H1 (cell line): ENCODE measurements at regions not wholly inside any gene's neighbourhood (a gene's known extent, or its start where the extent isn't known, plus 50 kb on each side); places are given as distances from the start of the nearest gene placed in this dataset.

ENCODE experiments used
- CEBPB ChIP-seq: IDR thresholded peaks from 2 replicates; pipeline ENCODE4 v1.6.1; 2012; ENCODE audit warnings: low read depth, low read length
- KDM1A ChIP-seq: fragments of 200-600, 300-600 bp; sonication (generic); IDR thresholded peaks from 2 replicates; pipeline ENCODE4 v1.7.1; 2016; ENCODE audit warnings: mild to moderate bottlenecking, low read length, borderline replicate concordance
- PHF8 ChIP-seq: fragments of 200-600 bp; sonication (generic); conservative IDR thresholded peaks from 2 replicates; pipeline ENCODE4 v1.7.1; 2012; ENCODE audit warnings: low read depth, mild to moderate bottlenecking, inconsistent platforms, low read length, moderate library complexity
- POLR2AphosphoS5 ChIP-seq: IDR thresholded peaks from 2 replicates; pipeline ENCODE4 v1.6.1; 2011; ENCODE audit warnings: low read depth, low read length
- RBBP5 ChIP-seq: IDR thresholded peaks from 2 replicates; pipeline ENCODE4 v1.7.1; 2012; ENCODE audit warnings: low read depth, mild to moderate bottlenecking, inconsistent platforms, low read length, moderate library complexity, borderline replicate concordance
- RNF2 ChIP-seq: fragments of 200-900, 300-1000 bp; sonication (generic); IDR thresholded peaks from 2 replicates; pipeline ENCODE4 v1.7.1; 2016; ENCODE audit warnings: borderline replicate concordance, low read depth, mild to moderate bottlenecking, antibody characterized with exemption, low read length; ENCODE audit not compliant: poor library complexity, severe bottlenecking; ENCODE audit errors: missing control alignments
- SIX5 ChIP-seq: IDR thresholded peaks from 2 replicates; pipeline ENCODE4 v1.6.1; 2011; ENCODE audit warnings: mild to moderate bottlenecking, low read depth, low read length
- SP4 ChIP-seq: IDR thresholded peaks from 2 replicates; pipeline ENCODE4 v1.6.1; 2012; ENCODE audit warnings: low read length, inconsistent platforms
- TF ChIP-seq, protein P1 (sequence below): fragments of 300-600 bp; sonication (generic); IDR thresholded peaks from 2 replicates; pipeline ENCODE4 v1.7.1; 2012; ENCODE audit warnings: low read length, moderate library complexity, mild to moderate bottlenecking, inconsistent platforms; ENCODE audit not compliant: insufficient replicate concordance

DNA sequence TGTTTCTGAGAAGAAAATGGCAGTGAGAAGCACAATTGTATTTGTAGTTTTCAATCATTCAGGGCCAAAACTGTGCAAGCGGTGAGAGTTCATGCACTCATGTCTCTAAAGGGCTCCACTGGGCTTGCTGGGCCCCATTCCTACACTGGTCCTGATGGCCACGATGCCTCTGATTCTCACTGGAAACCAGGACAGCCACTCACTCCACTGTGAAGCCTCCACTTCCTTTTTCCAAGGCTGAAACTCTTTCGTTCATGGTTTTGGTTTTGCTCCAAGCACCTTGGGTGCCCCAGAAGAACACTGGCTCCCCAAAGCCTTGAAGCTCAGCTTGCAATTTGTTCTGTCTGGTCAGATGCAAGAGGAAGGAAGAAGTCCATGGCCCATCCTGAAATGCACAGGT lies 390.0 kb upstream of the MKI67 start (continued):
- TF ChIP-seq, protein P1, sequence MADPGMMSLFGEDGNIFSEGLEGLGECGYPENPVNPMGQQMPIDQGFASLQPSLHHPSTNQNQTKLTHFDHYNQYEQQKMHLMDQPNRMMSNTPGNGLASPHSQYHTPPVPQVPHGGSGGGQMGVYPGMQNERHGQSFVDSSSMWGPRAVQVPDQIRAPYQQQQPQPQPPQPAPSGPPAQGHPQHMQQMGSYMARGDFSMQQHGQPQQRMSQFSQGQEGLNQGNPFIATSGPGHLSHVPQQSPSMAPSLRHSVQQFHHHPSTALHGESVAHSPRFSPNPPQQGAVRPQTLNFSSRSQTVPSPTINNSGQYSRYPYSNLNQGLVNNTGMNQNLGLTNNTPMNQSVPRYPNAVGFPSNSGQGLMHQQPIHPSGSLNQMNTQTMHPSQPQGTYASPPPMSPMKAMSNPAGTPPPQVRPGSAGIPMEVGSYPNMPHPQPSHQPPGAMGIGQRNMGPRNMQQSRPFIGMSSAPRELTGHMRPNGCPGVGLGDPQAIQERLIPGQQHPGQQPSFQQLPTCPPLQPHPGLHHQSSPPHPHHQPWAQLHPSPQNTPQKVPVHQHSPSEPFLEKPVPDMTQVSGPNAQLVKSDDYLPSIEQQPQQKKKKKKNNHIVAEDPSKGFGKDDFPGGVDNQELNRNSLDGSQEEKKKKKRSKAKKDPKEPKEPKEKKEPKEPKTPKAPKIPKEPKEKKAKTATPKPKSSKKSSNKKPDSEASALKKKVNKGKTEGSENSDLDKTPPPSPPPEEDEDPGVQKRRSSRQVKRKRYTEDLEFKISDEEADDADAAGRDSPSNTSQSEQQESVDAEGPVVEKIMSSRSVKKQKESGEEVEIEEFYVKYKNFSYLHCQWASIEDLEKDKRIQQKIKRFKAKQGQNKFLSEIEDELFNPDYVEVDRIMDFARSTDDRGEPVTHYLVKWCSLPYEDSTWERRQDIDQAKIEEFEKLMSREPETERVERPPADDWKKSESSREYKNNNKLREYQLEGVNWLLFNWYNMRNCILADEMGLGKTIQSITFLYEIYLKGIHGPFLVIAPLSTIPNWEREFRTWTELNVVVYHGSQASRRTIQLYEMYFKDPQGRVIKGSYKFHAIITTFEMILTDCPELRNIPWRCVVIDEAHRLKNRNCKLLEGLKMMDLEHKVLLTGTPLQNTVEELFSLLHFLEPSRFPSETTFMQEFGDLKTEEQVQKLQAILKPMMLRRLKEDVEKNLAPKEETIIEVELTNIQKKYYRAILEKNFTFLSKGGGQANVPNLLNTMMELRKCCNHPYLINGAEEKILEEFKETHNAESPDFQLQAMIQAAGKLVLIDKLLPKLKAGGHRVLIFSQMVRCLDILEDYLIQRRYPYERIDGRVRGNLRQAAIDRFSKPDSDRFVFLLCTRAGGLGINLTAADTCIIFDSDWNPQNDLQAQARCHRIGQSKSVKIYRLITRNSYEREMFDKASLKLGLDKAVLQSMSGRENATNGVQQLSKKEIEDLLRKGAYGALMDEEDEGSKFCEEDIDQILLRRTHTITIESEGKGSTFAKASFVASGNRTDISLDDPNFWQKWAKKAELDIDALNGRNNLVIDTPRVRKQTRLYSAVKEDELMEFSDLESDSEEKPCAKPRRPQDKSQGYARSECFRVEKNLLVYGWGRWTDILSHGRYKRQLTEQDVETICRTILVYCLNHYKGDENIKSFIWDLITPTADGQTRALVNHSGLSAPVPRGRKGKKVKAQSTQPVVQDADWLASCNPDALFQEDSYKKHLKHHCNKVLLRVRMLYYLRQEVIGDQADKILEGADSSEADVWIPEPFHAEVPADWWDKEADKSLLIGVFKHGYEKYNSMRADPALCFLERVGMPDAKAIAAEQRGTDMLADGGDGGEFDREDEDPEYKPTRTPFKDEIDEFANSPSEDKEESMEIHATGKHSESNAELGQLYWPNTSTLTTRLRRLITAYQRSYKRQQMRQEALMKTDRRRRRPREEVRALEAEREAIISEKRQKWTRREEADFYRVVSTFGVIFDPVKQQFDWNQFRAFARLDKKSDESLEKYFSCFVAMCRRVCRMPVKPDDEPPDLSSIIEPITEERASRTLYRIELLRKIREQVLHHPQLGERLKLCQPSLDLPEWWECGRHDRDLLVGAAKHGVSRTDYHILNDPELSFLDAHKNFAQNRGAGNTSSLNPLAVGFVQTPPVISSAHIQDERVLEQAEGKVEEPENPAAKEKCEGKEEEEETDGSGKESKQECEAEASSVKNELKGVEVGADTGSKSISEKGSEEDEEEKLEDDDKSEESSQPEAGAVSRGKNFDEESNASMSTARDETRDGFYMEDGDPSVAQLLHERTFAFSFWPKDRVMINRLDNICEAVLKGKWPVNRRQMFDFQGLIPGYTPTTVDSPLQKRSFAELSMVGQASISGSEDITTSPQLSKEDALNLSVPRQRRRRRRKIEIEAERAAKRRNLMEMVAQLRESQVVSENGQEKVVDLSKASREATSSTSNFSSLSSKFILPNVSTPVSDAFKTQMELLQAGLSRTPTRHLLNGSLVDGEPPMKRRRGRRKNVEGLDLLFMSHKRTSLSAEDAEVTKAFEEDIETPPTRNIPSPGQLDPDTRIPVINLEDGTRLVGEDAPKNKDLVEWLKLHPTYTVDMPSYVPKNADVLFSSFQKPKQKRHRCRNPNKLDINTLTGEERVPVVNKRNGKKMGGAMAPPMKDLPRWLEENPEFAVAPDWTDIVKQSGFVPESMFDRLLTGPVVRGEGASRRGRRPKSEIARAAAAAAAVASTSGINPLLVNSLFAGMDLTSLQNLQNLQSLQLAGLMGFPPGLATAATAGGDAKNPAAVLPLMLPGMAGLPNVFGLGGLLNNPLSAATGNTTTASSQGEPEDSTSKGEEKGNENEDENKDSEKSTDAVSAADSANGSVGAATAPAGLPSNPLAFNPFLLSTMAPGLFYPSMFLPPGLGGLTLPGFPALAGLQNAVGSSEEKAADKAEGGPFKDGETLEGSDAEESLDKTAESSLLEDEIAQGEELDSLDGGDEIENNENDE: no peak
- TF ChIP-seq RNF2: no peak
- no peak for TF ChIP-seq PHF8
- TF ChIP-seq SIX5: no peak
- no peak for TF ChIP-seq RBBP5
- no peak for TF ChIP-seq CEBPB
- no peak for TF ChIP-seq KDM1A
- no peak for TF ChIP-seq SP4
- no peak for TF ChIP-seq POLR2AphosphoS5
